ENCODE measurements at regions not wholly inside any gene's neighbourhood (a gene's known extent, or its start where the extent isn't known, plus 50 kb on each side); places are given as distances from the start of the nearest gene placed in this dataset.

GRCh38 chr5:54626407-54626806 is 108.8 kb downstream of the SNX18 start:
- Histone ChIP-seq H3K4me3 (no peak overlapping the region), H3K27me3 (no peaks in the 10 kb centered on the region), H3K9me3 (peaks cover 0 to 7% (median 3%) of the 10 kb centered on the region in 4 donors), H3K4me1 (peaks cover 0 to 11% (median 7%) of the 10 kb centered on the region in 4 donors), H3K27ac (replicated peaks in 1 of 4) (no peak overlapping the region), H3K36me3 (no peaks in the 10 kb centered on the region)
- intact Hi-C loops (cut with DNase I) = no loop called here
- WGBS = 94% methylated on average over 2 of the region's 2 CpGs
- DNase-seq (ENCODE audit: extremely low spot score) = no peak
- TF ChIP-seq EP300 (IDR thresholded peaks at IDR 0.05) = no peak
- TF ChIP-seq POLR2A (IDR thresholded peaks at IDR 0.05; ENCODE audit: low read depth) = no peak
- TF ChIP-seq, protein P1, sequence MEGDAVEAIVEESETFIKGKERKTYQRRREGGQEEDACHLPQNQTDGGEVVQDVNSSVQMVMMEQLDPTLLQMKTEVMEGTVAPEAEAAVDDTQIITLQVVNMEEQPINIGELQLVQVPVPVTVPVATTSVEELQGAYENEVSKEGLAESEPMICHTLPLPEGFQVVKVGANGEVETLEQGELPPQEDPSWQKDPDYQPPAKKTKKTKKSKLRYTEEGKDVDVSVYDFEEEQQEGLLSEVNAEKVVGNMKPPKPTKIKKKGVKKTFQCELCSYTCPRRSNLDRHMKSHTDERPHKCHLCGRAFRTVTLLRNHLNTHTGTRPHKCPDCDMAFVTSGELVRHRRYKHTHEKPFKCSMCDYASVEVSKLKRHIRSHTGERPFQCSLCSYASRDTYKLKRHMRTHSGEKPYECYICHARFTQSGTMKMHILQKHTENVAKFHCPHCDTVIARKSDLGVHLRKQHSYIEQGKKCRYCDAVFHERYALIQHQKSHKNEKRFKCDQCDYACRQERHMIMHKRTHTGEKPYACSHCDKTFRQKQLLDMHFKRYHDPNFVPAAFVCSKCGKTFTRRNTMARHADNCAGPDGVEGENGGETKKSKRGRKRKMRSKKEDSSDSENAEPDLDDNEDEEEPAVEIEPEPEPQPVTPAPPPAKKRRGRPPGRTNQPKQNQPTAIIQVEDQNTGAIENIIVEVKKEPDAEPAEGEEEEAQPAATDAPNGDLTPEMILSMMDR (IDR thresholded peaks at IDR 0.05) = no peak
- TF ChIP-seq POLR2AphosphoS5 (IDR thresholded peaks at IDR 0.05) = no peak

GRCh38 chr5:54624805-54625568 is 107.4 kb downstream of the SNX18 start:
- intact Hi-C loops (cut with DNase I) = no loop called here

DNA sequence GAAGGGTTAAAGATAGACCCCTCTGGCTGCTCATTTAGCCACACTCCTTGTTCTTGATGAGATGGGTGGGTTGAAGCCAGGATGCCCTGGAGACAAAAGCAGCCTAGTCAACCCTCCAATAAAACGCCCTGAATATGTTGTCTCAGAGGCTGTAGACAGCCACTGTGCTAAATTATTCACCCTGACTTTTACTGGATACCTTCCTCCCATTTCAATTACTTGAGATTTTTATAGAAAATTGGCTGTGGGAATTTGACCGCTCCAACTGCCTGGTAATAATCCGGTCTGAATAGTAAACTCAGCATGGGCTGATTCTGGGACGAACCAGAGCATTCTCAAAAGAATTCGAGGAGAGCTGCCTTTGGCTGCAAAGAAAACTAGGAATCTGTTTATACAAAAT is 104.2 kb downstream of the SNX18 start:
- no peak overlapping the region for H3K4me3 ChIP-seq
- WGBS = 89% methylated on average over 5 of the region's 5 CpGs
- no peaks in the 10 kb centered on the region for H3K36me3 ChIP-seq

More at GRCh38 chr5:54624805-54625568, 107.4 kb downstream of the SNX18 start:
- Histone ChIP-seq H3K27ac (replicated peaks in 1 of 4) (no peak overlapping the region), H3K27me3 (no peaks in the 10 kb centered on the region), H3K9me3 (peaks cover 0 to 7% (median 3%) of the 10 kb centered on the region in 4 donors), H3K36me3 (no peaks in the 10 kb centered on the region), H3K4me1 (peaks cover 0 to 3% (median 0%) of the 10 kb centered on the region in 4 donors), H3K4me3 (no peak overlapping the region)
- TF ChIP-seq, protein P1 (IDR thresholded peaks at IDR 0.05) = no peak
- no peak for TF ChIP-seq POLR2AphosphoS5 (IDR thresholded peaks at IDR 0.05)
- no peak for TF ChIP-seq EP300 (IDR thresholded peaks at IDR 0.05)
- TF ChIP-seq POLR2A (IDR thresholded peaks at IDR 0.05; ENCODE audit: low read depth) = no peak
- no peak for DNase-seq (ENCODE audit: extremely low spot score)
- WGBS = 81% methylated on average over 9 of the region's 9 CpGs

GRCh38 chr5:54621048-54621447 is 103.5 kb downstream of the SNX18 start:
- Histone ChIP-seq H3K4me3 (no peak overlapping the region), H3K27ac (replicated peaks in 1 of 4) (no peak overlapping the region), H3K27me3 (no peaks in the 10 kb centered on the region), H3K9me3 (peaks cover 0 to 7% (median 3%) of the 10 kb centered on the region in 4 donors), H3K36me3 (no peaks in the 10 kb centered on the region), H3K4me1 (peaks cover 3 to 8% (median 8%) of the 10 kb centered on the region in 4 donors)
- DNase-seq (ENCODE audit: extremely low spot score) = no peak
- no peak for TF ChIP-seq POLR2AphosphoS5 (IDR thresholded peaks at IDR 0.05)
- TF ChIP-seq, protein P1 (IDR thresholded peaks at IDR 0.05) = no peak
- 94% methylated on average over 1 of the region's 1 CpG for WGBS
- intact Hi-C loops (cut with DNase I) = no loop called here

More for the DNA sequence above, 104.2 kb downstream of the SNX18 start:
- Histone ChIP-seq H3K27ac (replicated peaks in 1 of 4) (no peak overlapping the region), H3K4me1 (peaks cover under 1 to 3% (median 2%) of the 10 kb centered on the region in 4 donors), H3K27me3 (no peaks in the 10 kb centered on the region), H3K9me3 (peaks cover 0 to 7% (median 3%) of the 10 kb centered on the region in 4 donors)
- TF ChIP-seq POLR2A (IDR thresholded peaks at IDR 0.05; ENCODE audit: low read depth) = no peak
- no peak for TF ChIP-seq POLR2AphosphoS5 (IDR thresholded peaks at IDR 0.05)
- TF ChIP-seq EP300 (IDR thresholded peaks at IDR 0.05) = no peak
- TF ChIP-seq, protein P1 (IDR thresholded peaks at IDR 0.05) = no peak
- intact Hi-C loops (cut with DNase I) = no loop called here
- DNase-seq (ENCODE audit: extremely low spot score) = no peak

Measured in esophagus muscularis mucosa (tissue), 4 donors.